PC-3 (cell line): ENCODE measurements at regions not wholly inside any gene's neighbourhood (a gene's known extent, or its start where the extent isn't known, plus 50 kb on each side); places are given as distances from the start of the nearest gene placed in this dataset.
A peak's percentile ranks its signal among the peaks of the same experiment; 100 is the strongest.

Source experiments
- ATAC-seq: fragments of 200-7000 bp; cut with Tn5 transposase; 2 replicates; pipeline ENCODE4 v1.9.1; 2020; ENCODE audit warnings: mild to moderate bottlenecking, moderate library complexity
- BruUV-seq: library from RNA; stranded (reverse); fragments of 400-500 nt; replicated peaks from 2 replicates; lab custom pipeline; 2021; lab: Mats Ljungman, UMichigan
- CTCF ChIA-PET: fragments of 300-600 bp; sonication (Branson Sonifier 250); formaldehyde crosslinking; loops from one replicate; lab custom pipeline; 2022; ENCODE audit warnings: antibody characterized with exemption; lab: Charles Lee
- POLR2A ChIA-PET: fragments of 300-600 bp; sonication (Branson Sonifier 250); formaldehyde crosslinking; loops from one replicate; lab custom pipeline; 2022; ENCODE audit warnings: antibody characterized with exemption; ENCODE audit not compliant: unreplicated experiment; lab: Charles Lee
- DNase-seq: peaks from one replicate; pipeline ENCODE4 v3.0.0-alpha.2; 2015
- H2AFZ ChIP-seq: fragments of 300-600 bp; sonication (generic); 2 replicates; pipeline ENCODE4 v1.6.0; 2016; ENCODE audit warnings: antibody characterized with exemption, low read length
- H3F3A ChIP-seq: fragments of 300-600 bp; sonication (generic); one replicate; pipeline ENCODE4 v1.6.0; 2017; ENCODE audit warnings: antibody characterized with exemption, low read length, control low read depth, mild to moderate bottlenecking; ENCODE audit not compliant: unreplicated experiment
- H3K27ac ChIP-seq: fragments of 300-600 bp; sonication (generic); 2 replicates; pipeline ENCODE4 v1.5.1; 2016; ENCODE audit warnings: mild to moderate bottlenecking, low read length
- H3K27me3 ChIP-seq: fragments of 300-600 bp; sonication (generic); 2 replicates; pipeline ENCODE4 v1.6.1; 2016; ENCODE audit warnings: low read length, mixed read lengths
- H3K36me3 ChIP-seq: fragments of 300-600 bp; sonication (generic); 2 replicates; pipeline ENCODE4 v1.6.1; 2016; ENCODE audit warnings: low read depth, mixed run types, low read length, mixed read lengths
- H3K4me1 ChIP-seq: fragments of 300-600 bp; sonication (generic); 2 replicates; pipeline ENCODE4 v1.5.1; 2016; ENCODE audit warnings: low read length; ENCODE audit not compliant: insufficient read depth
- H3K4me2 ChIP-seq: fragments of 300-600 bp; sonication (generic); 2 replicates; pipeline ENCODE4 v1.6.0; 2016; ENCODE audit warnings: low read length
- H3K4me3 ChIP-seq: fragments of 300-600 bp; sonication (generic); 2 replicates; pipeline ENCODE4 v1.5.1; 2016; ENCODE audit warnings: mild to moderate bottlenecking, low read length, mixed read lengths
- H3K79me2 ChIP-seq: fragments of 300-600 bp; sonication (generic); 2 replicates; pipeline ENCODE4 v1.6.1; 2017; ENCODE audit warnings: low read length, mixed read lengths
- H3K9ac ChIP-seq: fragments of 300-600 bp; sonication (generic); 2 replicates; pipeline ENCODE4 v1.6.0; 2016; ENCODE audit warnings: mild to moderate bottlenecking, low read length
- H3K9me2 ChIP-seq: fragments of 300-600 bp; sonication (generic); replicated peaks from 2 replicates; pipeline ENCODE4 v1.6.1; 2016; ENCODE audit warnings: mixed run types, low read length, mixed read lengths
- H3K9me3 ChIP-seq: fragments of 300-600 bp; sonication (generic); 2 replicates; pipeline ENCODE4 v1.6.1; 2016; ENCODE audit warnings: low read length, mixed read lengths
- H4K20me1 ChIP-seq: fragments of 300-600 bp; sonication (generic); 2 replicates; pipeline ENCODE4 v1.6.1; 2016; ENCODE audit warnings: low read length, mixed read lengths
- EZH2 ChIP-seq: fragments of 300-600 bp; sonication (generic); IDR thresholded peaks from one replicate; pipeline ENCODE4 v1.6.1; 2017; ENCODE audit warnings: antibody characterized with exemption, mild to moderate bottlenecking, low read length; ENCODE audit not compliant: unreplicated experiment
- EZH2phosphoT487 ChIP-seq: fragments of 300-600 bp; sonication (generic); IDR thresholded peaks from 2 replicates; pipeline ENCODE4 v1.6.1; 2018; ENCODE audit warnings: mild to moderate bottlenecking, antibody characterized with exemption, low read length, borderline replicate concordance
- intact Hi-C: fragments of 100-400 bp; cut with micrococcal nuclease; formaldehyde crosslinking; loops from 2 replicates; pipeline ENCODE4 v1.9.0; 2023
- TF ChIP-seq, protein P1 (sequence below): fragments of 300-600 bp; sonication (generic); conservative IDR thresholded peaks from 2 replicates; pipeline ENCODE4 v1.5.1; 2017; ENCODE audit warnings: antibody characterized with exemption, low read depth, mild to moderate bottlenecking, low read length

GRCh38 chr5:168106008-168106761 is 185.3 kb upstream of the WWC1 start:
- Histone ChIP-seq H4K20me1 (no peaks in the 10 kb centered on the region), H3K27me3 (peaks cover 32% of the 10 kb centered on the region), H3K4me3 (no peak overlapping the region), H3F3A (no peaks in the 10 kb centered on the region), H3K4me1 (0 out of 2 replicates have a peak, but pooled peaks cover 5% of the 10 kb centered on the region), H3K9me2 (no peaks in the 10 kb centered on the region), H3K9ac (no peak overlapping the region), H3K4me2 (no peak overlapping the region), H3K9me3 (no peaks in the 10 kb centered on the region), H3K27ac (no peak overlapping the region), H3K79me2 (no peaks in the 10 kb centered on the region), H2AFZ (no peak overlapping the region), H3K36me3 (no peaks in the 10 kb centered on the region)
- ATAC-seq = no peak
- TF ChIP-seq, protein P1, sequence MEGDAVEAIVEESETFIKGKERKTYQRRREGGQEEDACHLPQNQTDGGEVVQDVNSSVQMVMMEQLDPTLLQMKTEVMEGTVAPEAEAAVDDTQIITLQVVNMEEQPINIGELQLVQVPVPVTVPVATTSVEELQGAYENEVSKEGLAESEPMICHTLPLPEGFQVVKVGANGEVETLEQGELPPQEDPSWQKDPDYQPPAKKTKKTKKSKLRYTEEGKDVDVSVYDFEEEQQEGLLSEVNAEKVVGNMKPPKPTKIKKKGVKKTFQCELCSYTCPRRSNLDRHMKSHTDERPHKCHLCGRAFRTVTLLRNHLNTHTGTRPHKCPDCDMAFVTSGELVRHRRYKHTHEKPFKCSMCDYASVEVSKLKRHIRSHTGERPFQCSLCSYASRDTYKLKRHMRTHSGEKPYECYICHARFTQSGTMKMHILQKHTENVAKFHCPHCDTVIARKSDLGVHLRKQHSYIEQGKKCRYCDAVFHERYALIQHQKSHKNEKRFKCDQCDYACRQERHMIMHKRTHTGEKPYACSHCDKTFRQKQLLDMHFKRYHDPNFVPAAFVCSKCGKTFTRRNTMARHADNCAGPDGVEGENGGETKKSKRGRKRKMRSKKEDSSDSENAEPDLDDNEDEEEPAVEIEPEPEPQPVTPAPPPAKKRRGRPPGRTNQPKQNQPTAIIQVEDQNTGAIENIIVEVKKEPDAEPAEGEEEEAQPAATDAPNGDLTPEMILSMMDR = no peak
- TF ChIP-seq EZH2phosphoT487 = no peak
- no peak for TF ChIP-seq EZH2
- BruUV-seq = no TSS peak
- DNase-seq = peak; percentile 30
- ChIA-PET CTCF (no interaction called here), POLR2A (no interaction called here)
- intact Hi-C loops = no loop called here

GRCh38 chr5:168109441-168109840 is 182.0 kb upstream of the WWC1 start:
- Histone ChIP-seq H3K27ac (no peak overlapping the region), H3K4me3 (no peak overlapping the region), H3K4me2 (no peak overlapping the region), H3K27me3 (peaks cover 39% of the 10 kb centered on the region), H3K79me2 (no peaks in the 10 kb centered on the region), H3F3A (no peaks in the 10 kb centered on the region), H3K36me3 (no peaks in the 10 kb centered on the region), H3K9me2 (no peaks in the 10 kb centered on the region), H3K9me3 (no peaks in the 10 kb centered on the region), H4K20me1 (no peaks in the 10 kb centered on the region), H3K9ac (no peak overlapping the region), H2AFZ (no peak overlapping the region), H3K4me1 (0 out of 2 replicates have a peak, but pooled peaks cover 5% of the 10 kb centered on the region)
- TF ChIP-seq, protein P1 = no peak
- no TSS peak for BruUV-seq
- POLR2A ChIA-PET = no interaction called here
- ATAC-seq (no peak), DNase-seq (no peak)
- CTCF ChIA-PET = no interaction called here
- intact Hi-C loops = no loop called here

DNA sequence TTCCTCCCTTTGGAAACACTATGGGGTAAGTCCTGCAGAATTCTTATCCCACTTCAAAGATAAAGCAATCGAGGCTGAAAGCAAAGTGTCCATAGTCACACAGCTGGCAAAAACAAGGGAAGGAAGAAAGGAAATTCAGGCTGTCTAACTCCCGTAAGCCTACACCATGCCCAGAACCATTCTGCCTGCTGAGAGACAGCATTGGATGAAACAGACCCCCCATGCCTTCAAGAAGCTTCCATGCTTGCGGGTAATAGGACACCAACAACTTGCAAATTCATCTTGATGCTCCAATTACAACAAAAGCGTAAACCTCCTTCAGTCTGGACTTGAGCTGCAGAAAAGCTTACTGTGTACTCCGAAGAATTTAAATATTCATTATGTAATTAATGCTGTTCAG is 181.1 kb upstream of the WWC1 start:
- H3F3A ChIP-seq = no peaks in the 10 kb centered on the region
- intact Hi-C loops = no loop called here
- DNase-seq (no peak), ATAC-seq (no peak)
- TF ChIP-seq, protein P1 = no peak
- no peak for TF ChIP-seq EZH2
- no peak for TF ChIP-seq EZH2phosphoT487
- CTCF ChIA-PET = no interaction called here
- H4K20me1 ChIP-seq = no peaks in the 10 kb centered on the region
- H3K4me2 ChIP-seq = no peak overlapping the region
- H3K79me2 ChIP-seq = no peaks in the 10 kb centered on the region
- H2AFZ ChIP-seq = no peak overlapping the region
- H3K27ac ChIP-seq = no peak overlapping the region
- no peaks in the 10 kb centered on the region for H3K9me2 ChIP-seq
- POLR2A ChIA-PET = no interaction called here
- no peaks in the 10 kb centered on the region for H3K4me1 ChIP-seq
- H3K4me3 ChIP-seq = no peak overlapping the region
- peaks cover 39% of the 10 kb centered on the region for H3K27me3 ChIP-seq
- H3K36me3 ChIP-seq = no peaks in the 10 kb centered on the region
- no TSS peak for BruUV-seq
- H3K9me3 ChIP-seq = no peaks in the 10 kb centered on the region
- no peak overlapping the region for H3K9ac ChIP-seq
